ENCODE measurements at regions not wholly inside any gene's neighbourhood (a gene's known extent, or its start where the extent isn't known, plus 50 kb on each side); places are given as distances from the start of the nearest gene placed in this dataset.

GRCh38 chr2:181399027-181399426 lies 58.2 kb upstream of the ITGA4 start:
- TF ChIP-seq CTCF (optimal IDR thresholded peaks at IDR 0.05 in 1 of 3, IDR thresholded peaks at IDR 0.05 in 1 of 3, conservative IDR thresholded peaks at IDR 0.05 in 1 of 3; ENCODE audit: extremely low read depth in 1 of 3, insufficient read depth in 2 of 3, low read length in 3 of 3): no peak
- no peak for TF ChIP-seq EZH2 (IDR thresholded peaks at IDR 0.05; ENCODE audit: low read length)
- no peak overlapping the region for H2AFZ ChIP-seq (ENCODE audit: control insufficient read depth, low read length)
- H3K9me1 ChIP-seq (ENCODE audit: control insufficient read depth, extremely low read depth, insufficient read depth, low read length): no peaks in the 10 kb centered on the region
- FAIRE-seq (no peak), DNase-seq (ENCODE audit: low read depth, low spot score) (no peak)
- no peaks in the 10 kb centered on the region for H4K20me1 ChIP-seq (ENCODE audit: control insufficient read depth, extremely low read depth, insufficient read depth, low read length)
- H3K79me2 ChIP-seq (ENCODE audit: control insufficient read depth, insufficient read depth, low read length): no peaks in the 10 kb centered on the region
- no peaks in the 10 kb centered on the region for H3K36me3 ChIP-seq (ENCODE audit: control insufficient read depth in 2 of 2, extremely low read depth in 1 of 2, insufficient read depth in 2 of 2, low read length in 2 of 2)
- dilution Hi-C loops (cut with MboI; ENCODE audit: extremely low pct_ligation_motif_present, low sequenced_read_pairs): no loop called here
- no peak overlapping the region for H3K27ac ChIP-seq (ENCODE audit: control insufficient read depth, insufficient read depth, low read length)
- peaks cover 5% of the 10 kb centered on the region for H3K4me1 ChIP-seq (ENCODE audit: control insufficient read depth, extremely low read depth, insufficient read depth, low read length)
- no peak overlapping the region for H3K4me2 ChIP-seq (ENCODE audit: control insufficient read depth, extremely low read depth, insufficient read depth, low read depth, low read length)
- H3K27me3 ChIP-seq (ENCODE audit: control insufficient read depth, extremely low read depth, insufficient read depth, low read length): no peaks in the 10 kb centered on the region
- H3K4me3 ChIP-seq (ENCODE audit: control insufficient read depth in 2 of 3, extremely low read depth in 1 of 3, insufficient read depth in 2 of 3, low read depth in 1 of 3, low read length in 3 of 3): no peak overlapping the region
- H3K9me3 ChIP-seq (ENCODE audit: control insufficient read depth, low read depth, low read length): no peaks in the 10 kb centered on the region
- H3K9ac ChIP-seq (ENCODE audit: control insufficient read depth, extremely low read depth, insufficient read depth, low read length): no peak overlapping the region

- H3K27me3 ChIP-seq (ENCODE audit: control insufficient read depth, extremely low read depth, insufficient read depth, low read length): no peaks in the 10 kb centered on the region
- H3K9ac ChIP-seq (ENCODE audit: control insufficient read depth, extremely low read depth, insufficient read depth, low read length): no peak overlapping the region
- TF ChIP-seq EZH2 (IDR thresholded peaks at IDR 0.05; ENCODE audit: low read length) (no peak), CTCF (optimal IDR thresholded peaks at IDR 0.05 in 1 of 3, IDR thresholded peaks at IDR 0.05 in 1 of 3, conservative IDR thresholded peaks at IDR 0.05 in 1 of 3; ENCODE audit: extremely low read depth in 1 of 3, insufficient read depth in 2 of 3, low read length in 3 of 3) (no peak)
- H3K4me3 ChIP-seq (ENCODE audit: control insufficient read depth in 2 of 3, extremely low read depth in 1 of 3, insufficient read depth in 2 of 3, low read depth in 1 of 3, low read length in 3 of 3): no peak overlapping the region
- dilution Hi-C loops (cut with MboI; ENCODE audit: extremely low pct_ligation_motif_present, low sequenced_read_pairs): no loop called here
- H3K4me2 ChIP-seq (ENCODE audit: control insufficient read depth, extremely low read depth, insufficient read depth, low read depth, low read length): no peak overlapping the region
- no peaks in the 10 kb centered on the region for H3K4me1 ChIP-seq (ENCODE audit: control insufficient read depth, extremely low read depth, insufficient read depth, low read length)
- H2AFZ ChIP-seq (ENCODE audit: control insufficient read depth, low read length): no peak overlapping the region
- no peaks in the 10 kb centered on the region for H3K9me1 ChIP-seq (ENCODE audit: control insufficient read depth, extremely low read depth, insufficient read depth, low read length)
- DNase-seq (ENCODE audit: low read depth, low spot score) (no peak), FAIRE-seq (no peak)
- H3K36me3 ChIP-seq (ENCODE audit: control insufficient read depth in 2 of 2, extremely low read depth in 1 of 2, insufficient read depth in 2 of 2, low read length in 2 of 2): no peaks in the 10 kb centered on the region
- no peak overlapping the region for H3K27ac ChIP-seq (ENCODE audit: control insufficient read depth, insufficient read depth, low read length)
- no peaks in the 10 kb centered on the region for H3K79me2 ChIP-seq (ENCODE audit: control insufficient read depth, insufficient read depth, low read length)
- no peaks in the 10 kb centered on the region for H3K9me3 ChIP-seq (ENCODE audit: control insufficient read depth, low read depth, low read length)
- no peaks in the 10 kb centered on the region for H4K20me1 ChIP-seq (ENCODE audit: control insufficient read depth, extremely low read depth, insufficient read depth, low read length)
Measured at GRCh38 chr2:181404472-181404871, 52.7 kb upstream of the ITGA4 start.
